GM12865 (cell line): ENCODE measurements at regions not wholly inside any gene's neighbourhood (a gene's known extent, or its start where the extent isn't known, plus 50 kb on each side); places are given as distances from the start of the nearest gene placed in this dataset.

Experiments
- DNase-seq: peaks from one replicate; pipeline ENCODE4 v3.0.0; 2010; ENCODE audit warnings: low read depth
- H3K4me3 ChIP-seq: 2 replicates; pipeline ENCODE4 v1.5.1; 2011; ENCODE audit warnings: mild to moderate bottlenecking, low read depth, low read length, control low read depth
- TF ChIP-seq, protein P1 (sequence below): IDR thresholded peaks from 2 replicates; pipeline ENCODE4 v1.5.1; 2011; ENCODE audit warnings: low read length, control low read depth, low read depth, inconsistent platforms; ENCODE audit not compliant: insufficient read depth; ENCODE audit errors: missing control alignments

DNA sequence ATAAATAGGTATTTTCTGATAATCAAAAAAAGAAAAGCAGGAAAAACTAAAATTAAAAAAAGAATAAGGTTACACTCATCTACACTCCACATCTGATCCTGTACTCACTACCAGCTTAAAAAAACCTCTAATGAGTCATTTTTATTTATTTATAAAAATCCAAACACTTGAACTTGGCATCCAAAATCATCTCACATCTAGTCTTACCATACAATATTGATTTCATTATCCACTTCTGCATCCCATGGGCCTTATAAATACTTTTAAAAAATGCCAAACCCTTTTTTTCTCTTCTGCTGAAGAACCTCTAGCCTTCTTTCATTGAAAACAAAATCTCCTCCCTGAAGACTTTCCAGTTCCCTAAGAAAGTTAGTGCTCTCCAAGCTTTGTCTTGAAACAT is 109.7 kb downstream of the TMTC3 start:
- TF ChIP-seq, protein P1, sequence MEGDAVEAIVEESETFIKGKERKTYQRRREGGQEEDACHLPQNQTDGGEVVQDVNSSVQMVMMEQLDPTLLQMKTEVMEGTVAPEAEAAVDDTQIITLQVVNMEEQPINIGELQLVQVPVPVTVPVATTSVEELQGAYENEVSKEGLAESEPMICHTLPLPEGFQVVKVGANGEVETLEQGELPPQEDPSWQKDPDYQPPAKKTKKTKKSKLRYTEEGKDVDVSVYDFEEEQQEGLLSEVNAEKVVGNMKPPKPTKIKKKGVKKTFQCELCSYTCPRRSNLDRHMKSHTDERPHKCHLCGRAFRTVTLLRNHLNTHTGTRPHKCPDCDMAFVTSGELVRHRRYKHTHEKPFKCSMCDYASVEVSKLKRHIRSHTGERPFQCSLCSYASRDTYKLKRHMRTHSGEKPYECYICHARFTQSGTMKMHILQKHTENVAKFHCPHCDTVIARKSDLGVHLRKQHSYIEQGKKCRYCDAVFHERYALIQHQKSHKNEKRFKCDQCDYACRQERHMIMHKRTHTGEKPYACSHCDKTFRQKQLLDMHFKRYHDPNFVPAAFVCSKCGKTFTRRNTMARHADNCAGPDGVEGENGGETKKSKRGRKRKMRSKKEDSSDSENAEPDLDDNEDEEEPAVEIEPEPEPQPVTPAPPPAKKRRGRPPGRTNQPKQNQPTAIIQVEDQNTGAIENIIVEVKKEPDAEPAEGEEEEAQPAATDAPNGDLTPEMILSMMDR: no peak
- no peak overlapping the region for H3K4me3 ChIP-seq
- no peak for DNase-seq

DNA sequence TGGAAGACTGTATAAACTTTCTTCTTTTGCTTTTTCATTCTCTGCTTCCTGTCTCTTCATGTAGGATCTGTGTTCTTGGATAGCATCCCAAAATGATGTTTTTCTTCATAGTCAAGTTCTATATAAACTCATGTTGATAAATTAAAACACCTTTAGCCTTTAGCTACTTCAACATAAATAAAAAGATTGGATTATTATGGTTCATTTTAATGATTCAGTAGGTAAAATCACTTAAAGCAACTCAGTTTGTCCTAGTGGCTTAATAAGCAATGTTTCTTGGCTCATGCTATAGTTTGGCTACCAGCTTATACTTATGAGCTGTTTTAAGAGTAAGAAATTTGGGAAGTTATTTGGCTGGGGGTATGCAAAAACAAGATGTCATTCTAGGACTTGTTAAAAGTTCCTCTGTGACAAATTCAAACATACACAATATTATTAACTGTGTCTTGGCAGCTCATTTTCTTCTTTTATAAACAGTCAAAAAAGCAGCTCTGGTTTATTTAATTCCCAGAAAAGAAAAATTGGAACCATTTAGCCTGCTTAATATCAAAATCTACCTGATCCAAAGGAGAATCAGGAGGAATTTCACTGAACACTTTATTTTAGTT is 111.4 kb downstream of the TMTC3 start:
- TF ChIP-seq, protein P1: no peak
- no peak for DNase-seq
- no peak overlapping the region for H3K4me3 ChIP-seq

DNA sequence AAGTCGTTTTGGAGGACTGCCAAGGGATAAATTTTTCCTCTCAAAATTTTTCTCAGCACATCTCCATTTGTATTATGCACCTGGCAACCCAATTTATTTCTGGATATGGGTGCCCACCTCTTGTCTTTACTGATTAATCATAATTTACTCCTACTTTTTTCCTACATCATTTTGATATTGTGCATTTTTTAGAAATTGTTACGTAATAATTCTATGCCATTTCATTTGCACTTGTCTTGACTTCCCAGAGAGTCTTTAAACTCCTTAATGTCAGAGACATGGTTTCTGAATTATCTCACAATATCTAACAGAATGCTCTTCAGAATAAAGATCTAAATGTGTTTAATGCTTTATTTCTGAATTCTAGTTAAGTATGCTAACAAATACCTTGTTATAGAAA is 113.1 kb downstream of the TMTC3 start:
- no peak for DNase-seq
- no peak overlapping the region for H3K4me3 ChIP-seq
- TF ChIP-seq, protein P1: no peak

DNA sequence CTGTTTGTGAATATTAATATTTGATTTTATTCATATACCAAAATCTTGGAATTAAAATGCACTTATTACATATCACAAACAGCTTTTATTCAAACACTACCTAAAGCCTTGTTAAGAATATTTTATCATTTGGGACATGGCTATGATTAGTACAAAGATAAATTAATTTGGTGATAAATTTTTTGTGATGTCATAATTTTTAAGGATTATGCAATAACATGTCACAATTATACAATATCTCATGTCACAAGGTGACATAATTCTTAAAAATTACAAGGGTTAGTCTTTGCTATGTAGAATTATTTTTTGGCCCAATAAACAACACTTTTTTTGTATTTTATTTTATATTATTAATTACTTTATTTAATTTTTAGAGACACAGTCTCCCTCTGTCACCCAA is 113.7 kb downstream of the TMTC3 start:
- no peak for DNase-seq

DNA sequence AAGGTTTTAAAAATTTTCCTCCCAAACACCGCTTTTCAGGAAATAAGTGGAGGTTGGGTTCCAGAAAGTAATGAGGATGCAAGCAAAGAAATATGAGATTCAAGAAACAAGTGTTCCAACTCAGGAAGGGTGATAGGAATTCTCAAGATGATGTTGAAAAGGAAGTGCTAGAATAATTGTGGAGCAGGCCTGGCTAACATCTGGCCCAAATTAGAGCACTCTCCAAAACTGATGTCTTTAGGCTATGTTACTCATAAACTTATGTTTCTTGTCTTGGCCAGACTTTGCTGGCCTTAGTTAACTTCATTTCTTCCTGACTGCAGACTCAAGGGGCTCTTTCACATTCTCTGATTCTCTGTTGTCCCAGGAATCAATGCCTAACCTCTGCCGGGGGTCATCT is 116.3 kb downstream of the TMTC3 start:
- no peak for DNase-seq
- no peak overlapping the region for H3K4me3 ChIP-seq
- TF ChIP-seq, protein P1: no peak

More for the DNA sequence above, 113.7 kb downstream of the TMTC3 start:
- no peak overlapping the region for H3K4me3 ChIP-seq
- TF ChIP-seq, protein P1: no peak

DNA sequence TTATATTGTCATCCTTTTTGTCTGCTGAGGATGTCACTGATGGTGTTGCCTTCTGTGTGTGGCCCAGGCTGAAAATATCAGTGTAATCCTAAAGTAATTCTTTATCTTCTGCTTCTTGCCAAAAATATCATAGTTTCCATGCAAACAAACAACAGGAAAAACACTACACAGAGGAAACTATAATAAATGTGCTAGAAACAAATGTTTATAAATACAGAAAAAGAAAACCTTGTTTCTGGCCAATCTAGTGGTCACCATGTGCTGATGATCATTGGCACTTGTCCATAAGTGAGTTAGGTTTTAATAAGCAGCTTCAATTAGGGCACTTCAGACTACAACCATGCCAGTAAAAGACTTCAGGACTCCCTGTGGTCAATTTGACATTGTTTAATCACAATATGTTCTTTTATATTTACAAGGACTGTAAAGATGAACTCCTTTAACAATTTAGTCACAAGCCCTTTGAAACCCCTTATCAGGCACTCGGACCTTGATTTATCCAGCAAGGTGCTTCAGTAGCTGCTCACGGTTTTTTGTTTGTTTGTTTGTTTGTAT is 124.8 kb downstream of the TMTC3 start:
- DNase-seq: no peak
- TF ChIP-seq, protein P1: no peak
- H3K4me3 ChIP-seq: no peak overlapping the region

DNA sequence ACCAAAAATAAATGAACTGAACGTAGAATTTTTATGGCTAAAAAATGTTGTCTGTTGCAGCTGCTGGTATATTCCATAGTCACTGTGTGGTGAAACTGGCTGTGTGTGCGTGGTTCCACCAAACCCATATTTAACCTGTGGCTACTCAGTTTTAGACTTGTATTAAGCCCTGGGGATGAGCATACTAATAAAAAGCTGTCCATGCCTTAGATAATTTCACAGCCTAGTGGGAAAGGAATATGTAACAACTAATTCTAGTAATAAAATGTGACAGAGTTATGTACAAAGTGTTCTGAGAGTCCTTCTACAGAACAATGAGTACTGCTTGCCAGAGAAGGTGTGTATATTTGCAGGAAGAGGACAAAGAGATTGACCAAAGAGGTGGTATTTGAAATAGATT is 125.5 kb downstream of the TMTC3 start:
- TF ChIP-seq, protein P1: no peak
- DNase-seq: no peak
- H3K4me3 ChIP-seq: no peak overlapping the region
